HUES48 (cell line): ENCODE measurements at regions not wholly inside any gene's neighbourhood (a gene's known extent, or its start where the extent isn't known, plus 50 kb on each side); places are given as distances from the start of the nearest gene placed in this dataset.
"Not testable (repeated sequence)": the region's sequence is repeated elsewhere in the genome, so short reads cannot be mapped to it uniquely, and the experiment has no call there.

ENCODE experiments used
- H3K27ac ChIP-seq: one replicate; pipeline ENCODE4 v1.7.0; 2013; ENCODE audit warnings: low read depth, low read length, inconsistent platforms
- H3K27me3 ChIP-seq: 2 replicates; pipeline ENCODE4 v1.6.1; 2013; ENCODE audit warnings: mild to moderate bottlenecking, low read length; ENCODE audit not compliant: control insufficient read depth, insufficient read depth
- H3K36me3 ChIP-seq: 2 replicates; pipeline ENCODE4 v1.6.1; 2013; ENCODE audit warnings: low read length; ENCODE audit not compliant: control insufficient read depth, insufficient read depth
- H3K4me1 ChIP-seq: 2 replicates; pipeline ENCODE4 v1.6.1; 2013; ENCODE audit warnings: mild to moderate bottlenecking, low read length; ENCODE audit not compliant: control insufficient read depth, insufficient read depth
- H3K4me3 ChIP-seq: 2 replicates; pipeline ENCODE4 v1.5.1; 2013; ENCODE audit warnings: mild to moderate bottlenecking, low read depth, low read length
- H3K9ac ChIP-seq: 2 replicates; pipeline ENCODE4 v1.6.1; 2013; ENCODE audit warnings: mild to moderate bottlenecking, low read depth, low read length, moderate library complexity
- H3K9me3 ChIP-seq: 2 replicates; pipeline ENCODE4 v1.6.1; 2013; ENCODE audit warnings: low read length; ENCODE audit not compliant: control insufficient read depth, insufficient read depth

DNA sequence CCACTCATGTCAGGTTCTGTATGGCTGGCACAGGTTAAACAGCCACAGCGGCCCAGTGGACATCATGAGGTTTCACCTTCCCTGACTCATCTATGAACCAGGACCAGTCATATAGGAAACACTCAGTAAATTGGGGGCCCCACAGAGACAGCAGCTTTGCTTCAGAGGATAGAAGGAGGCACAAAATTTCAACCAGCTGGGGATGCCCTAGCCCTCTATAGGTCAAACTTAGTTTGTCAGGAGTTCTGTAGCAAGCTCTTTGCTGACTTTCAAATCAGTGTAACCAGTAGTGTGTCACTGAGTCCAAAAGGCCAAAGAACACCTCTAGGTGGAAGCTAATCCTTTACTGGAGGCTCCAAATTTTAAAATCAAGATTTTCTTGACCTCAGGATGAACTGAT is 4157.8 kb upstream of the TPTE start:
- not testable (repeated sequence) for H3K4me3 ChIP-seq, H3K9ac ChIP-seq, H3K27me3 ChIP-seq, H3K4me1 ChIP-seq, H3K27ac ChIP-seq, H3K36me3 ChIP-seq, H3K9me3 ChIP-seq

DNA sequence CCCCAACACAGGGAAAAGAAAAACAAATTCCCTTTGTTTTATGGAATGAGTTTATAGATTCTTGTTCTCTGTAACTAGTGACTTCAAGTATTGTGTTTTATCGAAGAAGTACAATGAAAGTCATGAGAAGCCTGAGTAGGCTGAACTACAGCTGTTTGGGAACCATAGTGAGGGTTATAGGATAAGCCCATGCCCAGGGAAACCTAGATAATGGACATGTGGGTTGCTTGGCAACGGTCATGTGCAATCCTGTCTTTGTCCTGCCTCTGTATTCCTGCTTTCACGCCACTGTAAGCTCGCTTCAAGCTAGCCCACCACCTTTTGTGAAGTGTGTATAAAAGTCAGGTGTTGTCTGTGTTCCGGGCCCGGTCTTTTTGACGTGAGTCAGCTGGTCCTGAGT is 4152.6 kb upstream of the TPTE start:
- Histone ChIP-seq H3K9ac (peak overlapping the region; percentile 55; the same call in 1 of the 2 replicates), H3K27ac (peak overlapping the region; percentile 80), H3K4me3 (peak overlapping the region; percentile 62)
- H3K27me3 ChIP-seq, H3K9me3 ChIP-seq, H3K4me1 ChIP-seq, H3K36me3 ChIP-seq: not testable (repeated sequence)

GRCh38 chr21:6373253-6373652 is 4148.1 kb upstream of the TPTE start:
- not testable (repeated sequence) for H3K27ac ChIP-seq, H3K27me3 ChIP-seq, H3K9me3 ChIP-seq, H3K4me1 ChIP-seq, H3K9ac ChIP-seq, H3K4me3 ChIP-seq, H3K36me3 ChIP-seq

DNA sequence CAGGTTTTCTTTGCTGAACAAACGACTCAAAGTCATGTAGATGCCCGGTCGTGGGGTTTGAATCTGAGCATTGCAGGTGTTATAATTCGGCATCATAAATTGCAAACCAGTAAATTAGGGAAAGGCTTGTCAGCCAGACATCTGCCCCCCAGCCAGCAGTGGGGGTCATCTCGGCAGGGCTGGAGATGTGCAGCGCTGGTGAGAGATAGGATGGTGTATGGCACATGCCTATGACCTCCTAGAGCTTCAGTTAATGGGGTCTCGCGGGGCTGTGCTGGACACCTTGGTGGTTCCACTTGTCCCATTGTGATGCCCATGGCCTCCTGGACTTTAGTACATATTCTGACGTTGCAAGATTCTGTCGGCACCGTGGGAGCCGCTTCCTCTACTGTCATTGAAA is 4147.2 kb upstream of the TPTE start:
- H3K36me3 ChIP-seq, H3K4me3 ChIP-seq, H3K9me3 ChIP-seq, H3K9ac ChIP-seq, H3K4me1 ChIP-seq, H3K27ac ChIP-seq, H3K27me3 ChIP-seq: not testable (repeated sequence)

DNA sequence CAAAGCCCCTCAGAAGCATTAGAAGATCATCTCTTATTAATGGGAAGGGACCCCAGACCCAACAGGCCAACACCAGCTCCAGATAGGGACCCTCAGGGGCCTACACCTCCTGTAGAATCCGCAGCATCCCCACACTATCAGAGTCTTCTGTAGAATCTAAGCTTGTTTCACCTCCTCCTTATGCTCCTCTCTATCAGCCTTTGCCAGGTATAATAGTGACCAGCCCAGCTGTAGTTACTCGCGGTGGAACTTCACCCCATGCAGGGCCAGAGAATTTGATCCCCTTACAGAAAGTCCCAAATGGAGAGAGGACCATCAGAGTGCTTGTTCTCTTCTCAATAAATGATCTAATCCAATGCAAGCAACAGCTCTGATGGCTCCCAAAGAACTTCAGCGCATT is 4146.5 kb upstream of the TPTE start:
- H3K9me3 ChIP-seq, H3K36me3 ChIP-seq, H3K4me3 ChIP-seq, H3K27ac ChIP-seq, H3K9ac ChIP-seq, H3K27me3 ChIP-seq, H3K4me1 ChIP-seq: not testable (repeated sequence)

GRCh38 chr21:6375776-6376175 is 4145.6 kb upstream of the TPTE start:
- not testable (repeated sequence) for H3K27me3 ChIP-seq, H3K4me1 ChIP-seq, H3K9ac ChIP-seq, H3K27ac ChIP-seq, H3K9me3 ChIP-seq, H3K36me3 ChIP-seq, H3K4me3 ChIP-seq

GRCh38 chr21:6376321-6377070 is 4144.9 kb upstream of the TPTE start:
- not testable (repeated sequence) for H3K9ac ChIP-seq, H3K4me1 ChIP-seq, H3K9me3 ChIP-seq, H3K27ac ChIP-seq, H3K36me3 ChIP-seq, H3K27me3 ChIP-seq, H3K4me3 ChIP-seq
